Fibroblast of skin of left biceps (primary cell): ENCODE measurements at regions not wholly inside any gene's neighbourhood (a gene's known extent, or its start where the extent isn't known, plus 50 kb on each side); places are given as distances from the start of the nearest gene placed in this dataset.
A peak's percentile ranks its signal among the peaks of the same experiment; 100 is the strongest.
"Not testable (repeated sequence)": the region's sequence is repeated elsewhere in the genome, so short reads cannot be mapped to it uniquely, and the experiment has no call there.

Experiments used
- DNase-seq, 2 experiments: peaks; one replicate each; pipeline ENCODE4 v3.0.0-alpha.2; 2013; ENCODE audit warnings: low read depth in 2 of 2

DNA sequence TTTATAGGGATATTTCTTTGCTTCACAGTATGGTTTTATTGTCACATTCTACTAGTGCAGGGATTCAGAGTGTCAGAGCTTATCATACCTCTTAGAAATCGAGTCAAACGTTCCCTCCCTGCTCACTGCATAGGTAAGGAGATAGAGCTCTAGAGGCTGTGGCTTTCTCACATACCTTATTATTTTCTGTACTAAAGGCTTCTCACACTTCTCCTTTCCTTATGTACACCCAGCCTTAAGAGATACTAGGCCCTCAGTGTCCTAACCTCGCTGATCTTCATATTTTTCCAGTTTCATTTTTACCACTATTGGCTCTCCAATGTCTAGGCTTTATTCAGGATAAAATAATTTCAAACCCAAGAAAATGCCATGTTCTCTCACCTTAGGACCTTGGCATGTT is 297.3 kb upstream of the RIOK2 start:
- DNase-seq = no peak

DNA sequence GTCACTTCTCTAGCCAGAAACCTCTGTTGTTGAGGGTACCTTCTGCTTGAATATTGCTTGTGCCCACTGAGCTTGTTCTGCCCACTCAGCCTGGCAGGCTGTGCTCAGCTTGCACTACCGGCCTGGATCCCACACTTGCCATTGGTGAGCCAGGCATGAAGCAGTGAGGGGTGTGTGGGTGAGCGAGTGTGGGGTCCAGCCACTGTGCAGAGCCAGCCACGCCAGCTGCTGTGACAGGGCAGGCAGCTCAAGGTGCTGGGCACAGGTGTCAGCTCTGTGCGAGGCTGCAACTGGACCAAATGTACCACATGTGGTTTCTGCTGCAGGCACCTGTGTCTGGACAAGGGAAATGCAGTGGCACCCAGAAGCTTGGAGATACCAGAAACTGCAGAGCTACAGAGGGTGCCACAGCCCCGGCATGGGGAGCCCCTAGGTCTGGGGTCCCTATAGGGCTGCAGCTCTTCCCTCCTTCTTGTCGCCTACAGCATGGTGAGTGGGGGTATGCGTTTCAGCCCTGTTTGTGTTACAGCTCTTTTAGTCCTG is 305.1 kb upstream of the RIOK2 start:
- DNase-seq = no peak

DNA sequence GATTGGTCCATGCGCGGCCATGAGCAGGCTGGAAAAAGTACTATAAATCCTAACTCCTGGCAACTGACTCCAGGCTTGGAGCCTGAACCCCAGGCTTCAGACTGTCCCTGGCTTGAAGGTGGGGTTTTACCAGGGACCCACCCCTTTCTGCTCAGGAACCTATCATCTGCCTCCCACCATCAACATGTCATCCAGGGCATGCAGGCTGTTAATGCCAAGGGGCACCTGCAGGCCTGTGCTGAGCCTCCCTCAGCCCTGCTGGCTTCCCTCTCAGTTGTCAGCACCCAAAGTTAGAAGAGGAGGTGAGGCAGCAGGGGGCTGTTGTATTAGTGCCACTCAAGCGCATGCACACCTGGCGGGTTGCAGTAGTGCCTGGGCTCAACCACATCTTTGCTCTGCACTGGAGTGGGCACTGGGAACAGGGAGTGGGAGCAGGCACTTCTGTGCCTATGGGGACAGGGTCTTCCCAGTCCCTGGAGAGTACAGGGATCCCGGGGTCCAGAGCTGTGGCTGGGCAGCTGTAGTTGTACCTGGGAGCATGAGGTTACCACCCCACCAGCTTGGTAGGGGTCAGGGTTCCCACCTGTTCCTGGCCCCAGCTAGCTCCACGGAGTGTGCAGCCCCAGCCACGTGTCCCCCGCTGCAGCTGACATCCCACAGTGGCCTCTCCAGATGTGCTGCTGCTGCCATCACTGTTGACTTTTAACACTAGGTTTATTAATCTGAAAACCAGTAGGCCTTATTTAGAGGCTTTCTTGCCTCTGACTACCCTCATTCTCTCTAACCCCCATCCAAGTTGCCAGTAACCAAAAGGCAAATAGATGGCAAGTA is 306.2 kb upstream of the RIOK2 start:
- DNase-seq = no peak

DNA sequence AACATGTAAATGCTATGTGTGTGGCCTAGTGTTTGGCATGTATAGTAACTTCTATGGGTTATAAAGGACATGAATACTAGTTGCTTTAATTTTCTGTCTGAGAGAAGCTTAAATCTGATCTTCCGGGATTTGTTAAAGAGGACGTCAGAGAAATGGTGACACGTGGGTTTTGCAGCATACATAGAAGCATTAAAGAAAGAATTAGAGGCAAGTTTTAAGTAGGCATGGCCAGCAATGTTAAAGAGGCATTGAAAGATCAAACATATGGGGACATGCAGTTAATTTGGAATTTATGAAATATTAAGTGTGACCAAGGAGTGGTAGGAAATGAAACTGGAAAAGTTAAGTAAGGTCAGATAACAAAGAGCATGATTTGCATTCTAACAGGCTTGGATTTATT is 311.4 kb upstream of the RIOK2 start:
- DNase-seq = no peak

DNA sequence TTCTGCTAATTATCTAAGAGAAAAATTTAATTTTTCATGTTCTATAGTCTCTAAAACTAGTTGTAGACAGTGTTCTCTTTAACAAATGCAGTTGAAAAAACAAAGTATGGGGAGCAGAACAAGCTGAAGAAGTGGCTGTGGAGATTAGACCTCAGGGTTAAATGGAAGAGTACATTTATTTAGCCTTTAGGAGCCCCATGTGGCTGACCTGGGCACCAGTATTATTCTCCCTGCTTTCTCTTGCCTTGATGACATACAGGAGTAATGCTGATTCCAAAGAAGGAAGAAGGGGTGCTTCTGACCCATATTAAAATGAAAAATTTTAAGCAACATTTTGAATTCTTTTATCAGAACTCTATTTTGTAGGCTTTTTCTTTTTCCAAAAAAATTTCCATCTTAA is 312.3 kb upstream of the RIOK2 start:
- no peak for DNase-seq

DNA sequence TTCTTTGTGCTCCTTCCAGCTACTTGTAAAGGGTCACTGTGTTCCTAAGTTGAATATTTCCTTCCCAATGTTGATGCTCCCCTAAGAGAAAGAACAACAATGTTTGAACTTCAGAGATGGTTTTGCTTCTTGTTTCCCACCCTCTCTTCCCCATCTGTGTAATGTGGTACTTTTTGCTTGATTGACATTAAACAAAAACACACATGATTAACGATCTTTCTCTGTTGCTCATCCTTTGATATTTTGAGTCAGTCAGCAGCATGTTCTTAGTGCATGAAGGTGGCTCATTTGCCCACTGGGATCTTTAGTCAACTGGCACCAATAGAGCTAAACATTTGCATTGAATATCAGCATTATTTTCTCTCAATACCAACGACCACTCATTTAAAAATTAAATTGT is 313.0 kb upstream of the RIOK2 start:
- no peak for DNase-seq

DNA sequence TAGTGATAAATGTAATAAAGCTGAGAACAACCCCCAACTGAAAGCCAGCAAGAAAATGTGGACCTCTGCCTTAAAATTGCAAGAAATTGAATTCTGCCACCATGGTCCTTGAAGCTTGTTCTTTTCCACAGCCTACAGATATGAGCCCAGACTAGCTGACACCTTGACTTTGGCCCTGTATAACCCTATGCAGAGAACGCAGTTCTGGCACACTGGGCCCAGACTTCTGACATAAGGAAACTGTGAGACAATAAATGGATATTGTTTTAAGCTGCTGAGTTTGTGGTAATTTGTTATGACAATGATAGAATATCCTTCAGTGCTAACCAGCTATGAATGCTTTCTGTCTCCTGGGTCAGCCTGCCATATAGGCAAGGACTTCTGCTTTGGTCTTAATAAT is 315.6 kb upstream of the RIOK2 start:
- no peak for DNase-seq

DNA sequence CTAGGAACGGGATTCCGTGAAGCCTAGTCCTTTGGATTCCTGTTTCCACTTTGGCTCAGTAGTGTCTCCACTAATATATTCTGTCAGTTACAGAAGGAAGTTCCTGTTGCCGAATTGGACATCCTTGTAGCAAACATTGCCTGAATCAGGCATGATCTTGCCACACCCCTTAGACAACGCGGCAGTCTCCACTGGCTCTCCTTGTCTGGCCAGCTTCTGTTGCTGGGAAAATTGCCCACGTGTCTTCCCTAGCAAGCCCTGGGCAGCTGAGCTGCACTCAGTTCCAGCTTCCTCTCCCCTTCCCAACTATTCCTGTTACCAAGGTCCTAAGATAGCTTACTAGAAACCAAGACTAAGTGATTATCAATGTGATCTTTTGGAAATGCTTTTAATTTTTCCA is 316.6 kb upstream of the RIOK2 start:
- no peak for DNase-seq

DNA sequence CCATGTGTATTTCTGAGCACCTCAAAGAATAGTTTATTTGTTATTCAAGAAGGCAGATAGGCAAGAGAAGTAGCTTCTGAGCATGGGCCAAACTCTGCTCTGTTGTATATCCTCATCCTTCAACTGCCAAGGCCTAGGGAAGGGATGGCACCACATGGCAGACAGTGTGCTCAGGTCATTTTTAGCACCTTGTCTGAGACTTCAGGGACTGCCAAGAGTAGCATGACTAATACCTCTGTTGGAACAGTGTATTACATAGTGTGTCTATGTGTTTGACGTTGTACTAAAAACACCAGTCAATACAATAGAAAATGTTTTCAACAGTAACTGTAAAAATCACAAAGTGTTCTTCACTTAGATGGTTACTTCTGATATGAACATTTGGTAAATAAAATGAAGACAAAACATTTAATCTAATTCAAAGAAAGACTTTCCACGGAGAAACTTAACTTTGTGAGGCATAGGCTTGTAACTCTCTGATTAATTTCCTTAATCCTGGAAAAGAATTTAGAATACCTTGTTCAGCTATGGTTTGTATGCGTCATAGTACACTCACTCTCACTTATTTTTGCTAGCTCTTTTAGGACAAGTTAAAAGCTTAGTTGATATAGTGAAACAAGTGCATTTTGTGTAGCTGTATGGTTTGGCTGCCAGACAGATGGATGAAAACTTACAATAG is 318.4 kb upstream of the RIOK2 start:
- no peak for DNase-seq

DNA sequence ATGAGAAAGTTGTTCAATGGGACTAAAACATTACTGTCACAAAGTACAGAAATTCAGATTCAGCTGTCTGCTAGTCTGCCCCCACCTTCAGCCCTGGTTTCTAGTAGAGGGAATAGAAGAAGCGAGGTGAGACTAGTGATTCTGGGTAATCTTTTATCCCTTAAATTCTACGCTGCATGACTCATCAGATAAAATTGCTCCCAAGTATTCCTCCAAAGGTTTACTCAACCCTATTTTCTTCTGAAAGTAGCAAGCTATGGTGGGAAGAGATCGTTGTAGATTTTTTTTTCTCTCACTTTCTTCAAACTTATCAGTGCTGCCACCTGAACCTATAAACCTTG is 318.9 kb upstream of the RIOK2 start:
- no peak for DNase-seq

DNA sequence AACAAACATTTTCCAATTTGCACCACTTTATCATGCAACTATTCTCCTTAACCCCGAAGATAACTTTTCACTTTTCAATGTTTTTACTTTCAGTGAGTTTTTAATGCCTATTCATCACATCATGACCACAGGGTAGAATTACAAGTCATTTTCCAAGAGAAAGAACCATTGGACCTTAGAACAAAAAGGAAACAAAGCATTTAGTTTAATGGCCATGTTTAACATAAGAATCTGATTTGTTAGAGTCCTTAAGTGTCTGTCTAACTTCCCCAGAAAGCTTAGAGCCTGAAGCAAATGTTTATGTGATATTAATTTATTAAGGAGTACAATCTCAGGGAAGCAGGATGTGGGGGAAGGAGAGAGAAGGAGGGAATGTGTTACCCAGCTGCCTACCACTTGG is 325.8 kb upstream of the RIOK2 start:
- DNase-seq = no peak

DNA sequence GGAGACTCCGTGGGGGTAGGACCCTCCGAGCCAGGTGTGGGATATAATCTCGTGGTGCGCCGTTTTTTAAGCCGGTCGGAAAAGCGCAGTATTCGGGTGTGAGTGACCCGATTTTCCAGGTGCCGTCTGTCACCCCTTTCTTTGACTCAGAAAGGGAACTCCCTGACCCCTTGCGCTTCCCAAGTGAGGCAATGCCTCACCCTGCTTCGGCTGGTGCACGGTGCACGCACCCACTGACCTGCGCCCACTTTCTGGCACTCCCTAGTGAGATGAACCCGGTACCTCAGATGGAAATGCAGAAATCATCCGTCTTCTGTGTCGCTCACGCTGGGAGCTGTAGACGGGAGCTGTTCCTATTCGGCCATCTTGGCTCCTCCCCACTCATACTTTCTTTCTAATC is 336.5 kb upstream of the RIOK2 start:
- DNase-seq = not testable (repeated sequence)

DNA sequence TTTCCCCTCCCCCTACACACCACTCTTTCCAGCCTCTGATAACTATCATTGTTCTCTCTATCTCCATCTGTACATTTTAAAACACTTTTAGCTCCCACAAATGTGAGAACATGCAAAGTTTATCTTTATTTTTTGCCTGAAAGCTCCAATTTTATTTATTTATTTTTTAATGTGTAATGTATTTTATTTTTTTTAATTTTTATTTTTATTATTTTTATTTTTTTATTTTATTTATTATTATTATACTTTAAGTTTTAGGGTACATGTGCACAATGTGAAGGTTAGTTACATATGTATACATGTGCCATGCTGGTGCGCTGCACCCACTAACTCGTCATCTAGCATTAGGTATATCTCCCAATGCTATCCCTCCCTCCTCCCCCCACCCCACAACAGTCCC is 340.3 kb upstream of the RIOK2 start:
- DNase-seq = not testable (repeated sequence)

DNA sequence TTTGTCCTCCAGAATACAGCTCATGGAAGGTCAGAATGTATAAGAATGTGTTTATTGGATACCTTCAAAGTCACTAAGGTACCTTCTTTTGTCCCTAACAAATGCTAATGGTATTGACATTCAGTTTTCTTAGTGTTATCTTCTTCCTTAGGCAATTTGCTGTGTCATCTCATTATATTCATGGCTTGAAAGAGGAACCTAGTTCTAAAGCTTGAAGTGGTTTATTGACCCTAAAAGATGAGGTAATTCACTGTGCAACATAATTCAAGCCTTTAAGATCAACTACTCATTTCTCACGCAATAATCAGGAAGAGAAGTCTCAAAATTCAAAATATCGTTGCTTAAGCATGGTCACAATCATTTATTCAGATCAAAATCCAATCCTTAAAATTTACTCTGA is 342.7 kb upstream of the RIOK2 start:
- DNase-seq = no peak

DNA sequence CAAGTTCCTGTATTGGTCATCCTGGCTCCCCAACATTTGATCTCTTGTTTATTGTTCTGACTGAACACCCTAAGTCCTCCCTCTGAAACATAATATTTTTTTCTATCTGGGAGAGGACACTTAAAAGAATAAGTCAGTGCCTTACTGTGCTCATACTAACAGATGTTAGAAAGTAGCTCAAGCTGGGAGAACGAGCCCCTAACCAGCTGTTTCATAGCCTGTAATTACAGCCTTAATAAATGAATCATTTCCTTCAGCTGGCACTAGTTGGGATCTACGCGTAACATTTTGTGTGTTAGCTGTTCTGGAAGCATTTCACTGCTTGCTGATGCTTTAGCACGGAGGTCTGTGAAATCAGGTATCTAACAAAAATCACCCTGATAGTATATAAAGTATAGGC is 345.9 kb upstream of the RIOK2 start:
- peak; percentile 46 to 52 for DNase-seq

DNA sequence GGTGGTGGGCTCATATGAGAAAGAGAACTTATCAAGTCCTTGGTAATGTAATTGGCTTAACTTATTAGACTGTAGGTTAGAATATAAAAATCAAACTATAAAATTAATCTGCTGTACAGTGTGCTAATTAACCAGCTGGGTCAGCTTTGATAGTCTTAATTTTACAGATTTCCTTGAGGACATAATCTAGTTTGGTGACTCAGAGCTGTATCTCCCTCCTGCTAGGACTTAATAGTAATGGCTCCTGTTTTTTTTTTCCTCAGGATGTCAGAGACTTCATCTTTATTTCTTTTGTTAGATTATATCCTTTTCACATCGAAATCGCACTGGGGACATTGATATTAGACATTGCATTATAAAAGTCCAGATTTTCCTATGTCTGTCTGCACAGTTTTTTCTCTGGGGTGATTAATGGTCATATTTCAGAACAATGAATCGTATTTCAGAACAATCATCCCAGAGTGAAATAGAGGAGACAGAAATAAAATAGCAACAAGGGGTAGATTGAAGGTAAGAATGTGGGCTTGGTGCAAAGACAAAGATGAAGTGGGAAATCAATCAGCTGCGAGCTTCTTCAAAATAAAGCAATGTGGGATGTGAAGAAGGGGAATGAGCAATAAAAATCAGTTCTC is 346.4 kb upstream of the RIOK2 start:
- no peak for DNase-seq

DNA sequence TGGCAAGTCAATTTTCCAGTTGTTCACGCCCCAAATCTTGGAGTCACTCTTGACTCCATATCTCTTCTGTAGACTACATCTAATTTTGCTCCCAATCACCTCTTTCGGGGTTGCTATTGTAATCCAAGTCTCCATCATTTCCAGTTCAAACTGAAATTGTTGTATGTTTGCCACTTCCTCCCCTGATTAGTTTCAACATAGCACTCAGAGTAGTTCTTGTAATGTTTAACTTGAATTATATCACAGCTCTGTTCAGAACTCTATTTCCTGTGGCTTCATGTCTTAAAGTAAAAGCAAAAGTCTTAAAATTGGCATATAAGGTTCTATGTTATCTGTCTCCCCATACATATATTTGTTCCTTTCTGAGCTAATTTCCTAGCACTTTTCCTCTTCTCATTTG is 348.5 kb upstream of the RIOK2 start:
- DNase-seq = no peak

DNA sequence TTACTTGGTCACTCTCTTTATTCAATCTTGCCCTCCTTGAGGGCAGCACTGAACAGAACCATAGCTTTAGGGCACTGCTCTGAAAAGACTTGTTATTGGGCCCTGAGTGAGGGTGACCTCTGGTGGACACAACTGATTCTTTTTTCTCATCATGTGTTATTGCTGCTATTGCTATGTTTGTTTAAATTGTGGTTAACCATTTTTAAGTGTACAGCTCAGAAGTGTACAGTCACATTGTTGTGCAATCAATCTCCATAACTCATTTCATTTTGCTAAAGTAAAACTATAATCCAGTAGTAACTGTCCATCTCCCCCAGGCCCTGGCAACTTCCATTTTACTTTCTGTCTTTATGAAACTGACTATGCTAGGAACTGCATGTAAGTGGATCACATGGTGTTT is 351.1 kb upstream of the RIOK2 start:
- peak; percentile 69 to 71 for DNase-seq

DNA sequence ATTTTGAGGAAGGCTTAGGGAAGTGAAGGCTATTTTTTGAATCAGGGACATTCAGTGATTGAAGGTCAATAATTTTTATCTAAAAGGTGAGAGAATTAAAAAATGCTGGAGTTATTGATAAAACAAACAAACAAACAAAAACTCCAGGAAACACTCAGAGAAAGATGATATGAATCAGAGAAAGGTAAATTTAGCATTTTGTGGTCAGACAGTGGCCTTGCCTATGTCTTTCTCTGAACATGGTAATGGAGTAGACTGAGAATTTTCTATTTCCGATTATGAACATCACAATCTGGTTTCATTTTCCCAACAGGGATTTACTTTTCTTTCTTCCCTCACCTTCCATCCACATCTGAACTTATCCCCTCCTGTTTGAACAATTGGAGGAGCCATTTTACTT is 353.6 kb upstream of the RIOK2 start:
- no peak for DNase-seq

DNA sequence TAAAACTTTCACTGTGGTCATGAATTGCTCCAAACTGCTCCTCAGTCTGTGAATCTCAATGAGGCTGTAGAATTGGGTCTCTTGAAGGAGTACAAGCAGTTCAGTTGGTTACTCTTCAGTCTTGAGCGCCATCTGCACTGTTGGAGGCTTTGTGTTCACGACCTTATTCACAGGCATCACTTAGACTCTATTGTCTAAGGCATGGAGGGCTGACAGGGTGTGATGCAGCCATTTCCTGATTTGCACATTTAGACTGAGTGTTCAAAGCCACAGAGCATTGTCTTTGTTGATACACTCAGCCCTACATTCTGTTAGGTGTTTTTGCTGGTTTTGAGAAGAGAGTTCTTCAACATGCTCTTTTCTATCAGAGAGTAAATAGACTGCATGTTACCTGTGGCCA is 355.9 kb upstream of the RIOK2 start:
- DNase-seq = no peak

DNA sequence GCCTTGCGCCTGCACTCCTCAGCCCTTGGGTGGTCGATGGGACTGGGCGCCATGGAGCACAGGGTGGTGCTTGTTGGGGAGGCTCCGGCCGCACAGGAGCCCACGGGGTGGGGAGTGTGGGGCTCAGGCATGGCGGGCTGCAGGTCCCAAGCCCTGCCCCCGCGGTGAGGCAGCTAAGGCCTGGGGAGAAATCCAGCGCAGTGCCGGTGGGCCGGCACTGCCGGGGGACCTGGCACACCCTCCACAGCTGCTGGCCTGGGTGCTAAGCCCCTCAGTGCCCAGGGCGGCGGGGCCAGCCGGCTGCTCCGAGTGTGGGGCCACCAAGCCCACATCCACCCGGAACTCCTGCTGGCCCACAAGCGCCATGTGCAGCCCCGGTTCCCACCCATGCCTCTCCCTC is 358.8 kb upstream of the RIOK2 start:
- DNase-seq = no peak

DNA sequence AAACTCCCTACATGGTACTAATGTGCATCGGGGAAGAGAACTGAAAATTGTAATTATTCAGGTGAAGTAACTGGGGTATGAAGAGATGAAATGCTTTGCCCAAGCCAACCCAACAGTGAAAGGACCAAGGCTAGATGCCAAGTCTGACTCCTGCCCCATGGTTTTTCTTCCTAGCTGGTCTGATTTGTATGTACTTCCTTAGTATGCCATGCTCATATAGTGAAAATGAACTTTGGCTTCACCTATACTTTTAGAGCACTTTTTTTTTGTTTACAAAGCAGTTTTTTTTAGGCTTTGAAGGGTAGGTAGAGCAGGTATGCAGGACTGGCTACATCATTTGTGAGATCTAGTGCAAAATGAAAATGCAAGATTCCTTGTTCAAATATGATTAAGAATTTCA is 359.4 kb upstream of the RIOK2 start:
- DNase-seq = no peak

DNA sequence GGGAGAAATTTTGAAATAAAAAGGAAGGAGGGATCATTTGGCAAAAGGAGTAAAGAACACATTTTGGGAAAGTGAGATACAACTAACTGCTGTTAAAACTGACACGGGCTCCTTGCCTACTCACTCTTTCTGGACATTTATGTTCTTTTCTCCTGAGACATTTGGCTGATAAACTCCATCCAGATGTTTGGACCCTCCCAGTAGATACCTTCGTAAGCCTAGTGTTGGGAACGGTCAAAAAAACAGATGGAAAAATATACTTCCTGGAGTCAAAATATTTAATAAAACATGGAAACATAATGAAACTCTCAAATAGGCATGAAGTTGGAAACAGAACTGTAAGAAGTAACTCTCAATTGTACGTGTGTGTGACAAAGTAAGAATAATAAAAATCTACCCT is 360.1 kb upstream of the RIOK2 start:
- DNase-seq = no peak
